C4-2B (cell line): ENCODE measurements at regions not wholly inside any gene's neighbourhood (a gene's known extent, or its start where the extent isn't known, plus 50 kb on each side); places are given as distances from the start of the nearest gene placed in this dataset.

ENCODE experiments used
- CTCF ChIP-seq: fragments of 450-650 bp; conservative IDR thresholded peaks from 2 replicates; pipeline ENCODE4 v1.5.1; 2017; ENCODE audit warnings: mild to moderate bottlenecking
- ZFX ChIP-seq: fragments of 450-650 bp; IDR thresholded peaks from 2 replicates; pipeline ENCODE4 v1.6.1; 2017

DNA sequence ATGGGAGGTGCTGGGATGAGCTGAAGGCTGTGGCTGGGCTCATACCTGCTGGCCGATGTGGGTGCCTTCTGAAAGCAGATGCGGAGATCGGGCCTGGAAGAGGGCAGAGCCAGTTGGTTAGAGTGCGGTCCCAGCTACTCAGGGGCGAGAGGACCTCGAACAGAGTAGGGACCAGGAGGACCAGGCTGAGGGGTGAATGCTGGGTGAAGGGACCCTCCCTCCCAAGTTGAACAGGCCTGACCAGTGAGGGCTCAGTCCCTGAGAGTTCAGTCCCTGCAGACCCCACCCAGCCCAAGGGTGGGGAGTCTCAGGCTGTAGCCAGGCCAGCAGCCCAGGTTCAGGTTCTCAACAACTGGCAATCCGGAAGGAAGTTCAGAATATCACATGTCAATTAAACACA, 232.8 kb upstream of the HS6ST1 start:
- TF ChIP-seq CTCF (no peak), ZFX (no peak)
